HG02642 (cell line): ENCODE measurements at regions not wholly inside any gene's neighbourhood (a gene's known extent, or its start where the extent isn't known, plus 50 kb on each side); places are given as distances from the start of the nearest gene placed in this dataset.
"Not testable (repeated sequence)": the region's sequence is repeated elsewhere in the genome, so short reads cannot be mapped to it uniquely, and the experiment has no call there.

Source experiments
- ATAC-seq: cut with Tn5 transposase; IDR thresholded peaks from one replicate; pipeline ENCODE4 v1.9.1; 2021; ENCODE audit warnings: mild to moderate bottlenecking; ENCODE audit not compliant: unreplicated experiment, poor library complexity

GRCh38 chr5:168128111-168128510 is 163.3 kb upstream of the WWC1 start:
- no peak for ATAC-seq

GRCh38 chr5:168128557-168128956 is 162.9 kb upstream of the WWC1 start:
- no peak for ATAC-seq

GRCh38 chr5:168131519-168131918 is 159.9 kb upstream of the WWC1 start:
- ATAC-seq = no peak

- no peak for ATAC-seq
Measured at GRCh38 chr5:168132241-168132641, 159.2 kb upstream of the WWC1 start.

GRCh38 chr5:168135897-168136296 is 155.5 kb upstream of the WWC1 start:
- peak; percentile 95 for ATAC-seq

- ATAC-seq = peak; percentile 17
Measured at GRCh38 chr5:168136340-168136739, 155.1 kb upstream of the WWC1 start.

GRCh38 chr5:168137265-168137664 is 154.2 kb upstream of the WWC1 start:
- ATAC-seq = peak; percentile 38

- no peak for ATAC-seq
Measured at GRCh38 chr5:168140241-168140640, 151.2 kb upstream of the WWC1 start.

- no peak for ATAC-seq
Measured at GRCh38 chr5:168142402-168142801, 149.0 kb upstream of the WWC1 start.

DNA sequence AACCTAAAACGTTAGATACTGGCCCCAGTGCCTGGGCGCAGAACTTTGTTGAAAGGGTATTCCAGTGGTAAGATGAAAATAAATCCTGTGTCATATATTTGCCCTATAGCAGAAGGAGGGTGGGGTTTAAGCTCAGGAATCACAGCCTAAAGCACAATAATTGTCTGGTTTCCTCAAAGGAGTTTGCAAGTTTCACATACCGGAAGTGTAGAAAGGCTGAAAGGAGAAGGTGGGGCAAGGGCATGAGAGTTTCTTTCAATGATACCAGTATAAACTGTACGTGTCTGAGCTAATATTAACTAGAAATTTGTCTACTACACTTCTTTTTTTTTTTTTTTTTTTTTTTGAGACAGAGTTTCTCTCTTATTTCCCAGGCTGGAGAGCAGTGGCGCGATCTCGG is 147.9 kb upstream of the WWC1 start:
- not testable (repeated sequence) for ATAC-seq

DNA sequence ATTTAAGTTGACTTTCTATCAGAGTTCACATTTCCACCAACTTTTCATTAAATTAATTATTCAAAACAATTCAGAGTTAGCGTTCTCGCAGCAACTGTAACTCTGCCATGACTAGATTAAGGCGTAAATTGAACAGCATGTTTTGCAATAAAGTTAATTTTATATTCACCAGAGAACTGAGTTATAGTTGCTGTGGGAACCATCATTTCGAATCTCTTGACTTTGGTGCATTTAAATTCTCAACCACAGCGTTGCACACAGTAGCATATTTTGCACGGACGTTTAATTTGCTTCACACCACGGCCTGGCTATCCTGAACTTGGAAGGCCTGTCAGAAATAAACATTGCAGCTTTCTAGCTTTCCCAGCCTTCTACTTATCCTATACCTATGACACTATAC is 144.3 kb upstream of the WWC1 start:
- no peak for ATAC-seq

DNA sequence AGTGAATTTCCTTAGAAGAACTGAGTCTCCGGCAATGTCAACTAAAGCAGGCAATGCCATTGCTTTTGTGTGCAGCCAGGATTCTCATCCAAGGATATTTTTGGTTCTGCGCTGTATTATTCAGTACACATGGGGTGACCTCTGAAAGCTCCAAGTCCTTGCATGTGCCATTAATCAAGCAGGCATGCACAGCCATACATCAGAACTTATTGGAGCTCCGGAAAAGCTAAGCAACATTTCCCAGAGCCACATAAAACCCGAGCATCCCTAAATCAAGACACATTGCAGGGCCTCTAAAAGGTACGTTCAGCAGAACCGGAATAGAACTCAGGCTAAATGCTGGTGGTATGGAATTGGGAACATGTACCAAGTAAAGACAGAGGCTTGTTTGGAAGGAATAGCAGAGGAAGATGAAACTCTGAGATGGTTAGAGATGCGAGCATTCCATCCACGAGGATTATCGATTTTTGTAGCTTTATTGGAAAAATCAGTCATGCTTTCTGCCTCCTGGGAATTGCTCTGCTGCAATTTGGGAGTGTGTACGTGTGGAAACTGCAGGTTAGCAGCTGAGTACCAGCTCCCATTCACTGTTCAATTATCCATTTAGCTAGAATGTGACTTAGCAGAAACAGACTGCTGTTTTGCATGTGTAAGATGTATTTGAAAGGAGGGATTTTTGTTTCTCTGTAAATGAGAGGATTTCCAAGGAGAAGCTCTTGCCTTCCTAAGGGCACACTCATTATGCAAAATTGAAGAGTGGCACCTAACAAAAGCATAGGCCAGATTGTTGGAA is 143.7 kb upstream of the WWC1 start:
- ATAC-seq = no peak

DNA sequence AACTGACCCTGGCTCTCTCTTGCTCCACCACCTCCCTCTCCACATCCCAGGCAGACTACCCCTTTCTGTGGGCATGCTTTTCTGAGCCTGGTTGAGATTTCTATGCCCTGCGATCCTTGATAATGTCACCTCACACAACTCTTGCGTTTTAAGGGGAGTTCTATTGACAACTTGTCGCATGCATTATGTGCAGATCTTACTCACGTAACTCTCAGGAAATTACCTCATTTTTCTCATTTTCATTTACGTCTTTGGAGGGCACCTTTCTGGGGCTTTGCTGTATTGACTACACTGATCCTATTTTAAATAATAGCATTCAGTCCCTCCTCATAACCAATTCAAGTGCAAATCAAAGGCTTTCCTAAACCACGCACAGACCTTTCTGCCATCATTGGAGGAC is 140.4 kb upstream of the WWC1 start:
- ATAC-seq = no peak

- no peak for ATAC-seq
Measured at GRCh38 chr5:168152660-168153059, 138.8 kb upstream of the WWC1 start.

- no peak for ATAC-seq
Measured at GRCh38 chr5:168153263-168153875, 138.1 kb upstream of the WWC1 start.

- ATAC-seq = no peak
Measured at GRCh38 chr5:168153876-168154270, 137.6 kb upstream of the WWC1 start.

GRCh38 chr5:168155585-168155984 is 135.9 kb upstream of the WWC1 start:
- no peak for ATAC-seq

DNA sequence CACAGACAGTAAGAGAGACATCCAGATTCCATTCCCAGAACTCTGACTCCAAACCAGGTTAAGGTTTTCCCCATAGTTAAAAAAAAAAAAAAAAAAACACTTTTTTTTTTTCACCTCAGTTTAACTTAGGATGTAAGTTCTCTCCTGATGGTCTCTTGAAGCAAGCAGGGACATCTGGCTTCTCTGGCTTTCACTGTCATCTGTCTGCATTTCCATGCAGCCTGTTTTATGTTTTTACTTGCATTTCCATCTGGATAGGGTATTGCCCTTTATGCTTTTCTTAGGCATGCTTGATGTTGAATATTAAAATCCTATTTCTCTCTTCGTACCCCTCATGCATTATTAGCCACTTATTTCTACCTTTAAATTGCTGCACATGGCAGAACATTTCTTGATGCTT is 135.3 kb upstream of the WWC1 start:
- ATAC-seq = no peak

DNA sequence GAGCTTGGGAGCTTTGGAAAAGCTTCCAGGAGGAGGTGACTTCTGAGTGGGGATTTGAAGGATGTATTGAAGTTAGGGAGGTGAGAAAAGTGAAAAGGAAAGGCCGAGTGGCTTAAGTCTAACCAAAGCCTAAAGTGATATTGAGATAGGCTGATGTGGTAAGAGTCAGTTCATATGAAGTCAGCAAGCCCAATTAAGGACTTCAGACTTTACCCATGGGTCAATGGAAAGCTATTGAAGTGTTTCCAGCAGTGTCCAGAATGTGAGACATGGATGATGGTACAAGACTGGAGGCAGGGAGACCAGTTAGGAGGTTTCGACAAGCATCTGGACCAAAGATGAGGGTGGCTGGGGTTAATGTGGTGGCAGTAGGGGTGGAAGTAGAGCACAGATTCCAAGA is 134.3 kb upstream of the WWC1 start:
- no peak for ATAC-seq

DNA sequence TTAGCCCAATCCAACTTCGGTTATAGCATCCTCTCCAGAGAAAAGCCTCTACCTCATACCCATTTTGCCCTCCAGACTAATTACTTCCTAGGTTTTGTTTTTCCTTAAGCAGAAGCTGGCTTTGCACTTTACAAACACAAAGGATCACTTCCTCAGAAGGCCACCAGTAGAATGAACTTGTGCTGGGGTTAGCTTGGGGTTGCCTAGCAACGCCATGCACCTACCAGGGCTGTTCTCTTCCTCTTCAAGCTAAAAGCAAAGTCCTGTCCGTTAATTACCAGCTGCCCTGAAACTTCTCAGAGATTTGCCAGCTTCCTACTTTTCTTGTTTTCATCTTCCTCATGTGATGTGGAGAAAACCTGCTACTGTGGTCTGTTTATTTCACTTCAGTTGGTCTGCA is 132.0 kb upstream of the WWC1 start:
- no peak for ATAC-seq

GRCh38 chr5:168162464-168162863 is 129.0 kb upstream of the WWC1 start:
- ATAC-seq = no peak

- ATAC-seq = no peak
Measured at GRCh38 chr5:168163966-168164365, 127.5 kb upstream of the WWC1 start.
